SK-N-SH treated with all-trans-retinoic acid at 6 μM for 48 hours (cell line): ENCODE measurements at regions not wholly inside any gene's neighbourhood (a gene's known extent, or its start where the extent isn't known, plus 50 kb on each side); places are given as distances from the start of the nearest gene placed in this dataset.

Source experiments
- ATAC-seq: fragments of 200-7000 bp; cut with Tn5 transposase; 3 replicates; pipeline ENCODE4 v1.9.1; 2020; ENCODE audit warnings: mild to moderate bottlenecking, moderate library complexity
- ARNTL ChIP-seq: fragments of 450-650 bp; formaldehyde crosslinking; IDR thresholded peaks from 2 replicates; pipeline ENCODE4 v1.5.0; 2020; ENCODE audit warnings: low read depth, mild to moderate bottlenecking, moderate library complexity, borderline replicate concordance
- BACH2 ChIP-seq: fragments of 250-450 bp; sonication (Bioruptor Pico); IDR thresholded peaks from 2 replicates; pipeline ENCODE4 v1.9.0; 2021; ENCODE audit warnings: mild to moderate bottlenecking, borderline replicate concordance
- CREB5 ChIP-seq: fragments of 250-450 bp; sonication (Bioruptor Pico); IDR thresholded peaks from 2 replicates; pipeline ENCODE4 v1.5.1; 2020; ENCODE audit warnings: low read depth, mild to moderate bottlenecking, moderate library complexity
- CSDC2 ChIP-seq: fragments of 250-450 bp; sonication (Bioruptor Pico); IDR thresholded peaks from 2 replicates; pipeline ENCODE4 v1.5.0; 2020; ENCODE audit warnings: mild to moderate bottlenecking, moderate library complexity
- CSRNP3 ChIP-seq: fragments of 250-450 bp; sonication (Bioruptor Pico); IDR thresholded peaks from 2 replicates; pipeline ENCODE4 v1.5.1; 2021; ENCODE audit warnings: mild to moderate bottlenecking, moderate library complexity
- ESRRG ChIP-seq: fragments of 250-450 bp; sonication (Bioruptor Pico); IDR thresholded peaks from 2 replicates; pipeline ENCODE4 v1.6.1; 2021; ENCODE audit warnings: mild to moderate bottlenecking
- ISL1 ChIP-seq: fragments of 250-450 bp; sonication (Bioruptor Pico); IDR thresholded peaks from 2 replicates; pipeline ENCODE4 v2.1.2; 2022; ENCODE audit warnings: mild to moderate bottlenecking, moderate library complexity
- OSR1 ChIP-seq: fragments of 250-450 bp; sonication (Bioruptor Pico); IDR thresholded peaks from 2 replicates; pipeline ENCODE4 v1.8.0; 2022; ENCODE audit warnings: moderate library complexity, mild to moderate bottlenecking, inconsistent platforms
- PATZ1 ChIP-seq: fragments of 250-450 bp; sonication (Bioruptor Pico); IDR thresholded peaks from 2 replicates; pipeline ENCODE4 v1.8.0; 2020; ENCODE audit warnings: mild to moderate bottlenecking, moderate library complexity, borderline replicate concordance
- POU6F1 ChIP-seq: fragments of 250-450 bp; sonication (Bioruptor Pico); IDR thresholded peaks from 2 replicates; pipeline ENCODE4 v1.8.0; 2021; ENCODE audit warnings: low read depth, mild to moderate bottlenecking, moderate library complexity, borderline replicate concordance
- PPARA ChIP-seq: fragments of 250-450 bp; sonication (Bioruptor Pico); IDR thresholded peaks from 2 replicates; pipeline ENCODE4 v1.5.0; 2020; ENCODE audit warnings: mild to moderate bottlenecking, borderline replicate concordance
- RARB ChIP-seq: fragments of 250-450 bp; sonication (Bioruptor Pico); IDR thresholded peaks from 2 replicates; pipeline ENCODE4 v1.8.0; 2021; ENCODE audit warnings: mild to moderate bottlenecking, moderate library complexity
- SNAI2 ChIP-seq: fragments of 250-450 bp; sonication (Bioruptor Pico); IDR thresholded peaks from 2 replicates; pipeline ENCODE4 v1.5.0; 2020; ENCODE audit warnings: mild to moderate bottlenecking, moderate library complexity
- TCF4 ChIP-seq: fragments of 250-450 bp; sonication (Bioruptor Pico); IDR thresholded peaks from 2 replicates; pipeline ENCODE4 v1.8.0; 2021; ENCODE audit warnings: mild to moderate bottlenecking, moderate library complexity, borderline replicate concordance
- TOX ChIP-seq: fragments of 250-450 bp; sonication (Bioruptor Pico); IDR thresholded peaks from 2 replicates; pipeline ENCODE4 v1.8.0; 2021; ENCODE audit warnings: mild to moderate bottlenecking, moderate library complexity, borderline replicate concordance
- TSHZ2 ChIP-seq: fragments of 250-450 bp; sonication (Bioruptor Pico); IDR thresholded peaks from 2 replicates; pipeline ENCODE4 v1.5.0; 2020; ENCODE audit warnings: mild to moderate bottlenecking, moderate library complexity
- ZC3H10 ChIP-seq: fragments of 250-450 bp; sonication (Bioruptor Pico); IDR thresholded peaks from 2 replicates; pipeline ENCODE4 v1.5.1; 2021; ENCODE audit warnings: mild to moderate bottlenecking, moderate library complexity
- ZFP3 ChIP-seq: fragments of 250-450 bp; sonication (Bioruptor Pico); IDR thresholded peaks from 2 replicates; pipeline ENCODE4 v1.5.0; 2020; ENCODE audit warnings: mild to moderate bottlenecking, moderate library complexity
- ZFP30 ChIP-seq: fragments of 450-650 bp; formaldehyde crosslinking; IDR thresholded peaks from 2 replicates; pipeline ENCODE4 v1.5.0; 2022; ENCODE audit warnings: mild to moderate bottlenecking, moderate library complexity
- ZNF565 ChIP-seq: fragments of 450-650 bp; formaldehyde crosslinking; conservative IDR thresholded peaks from 2 replicates; pipeline ENCODE4 v1.5.0; 2020; ENCODE audit warnings: low read depth, mild to moderate bottlenecking, moderate library complexity
- ZNF70 ChIP-seq: fragments of 450-650 bp; formaldehyde crosslinking; IDR thresholded peaks from 2 replicates; pipeline ENCODE4 v1.5.0; 2020; ENCODE audit warnings: mild to moderate bottlenecking, moderate library complexity
- ZNF8 ChIP-seq: fragments of 450-650 bp; formaldehyde crosslinking; IDR thresholded peaks from 2 replicates; pipeline ENCODE4 v1.5.0; 2020; ENCODE audit warnings: mild to moderate bottlenecking, moderate library complexity

- TF ChIP-seq CREB5 (CRISPR knock-in tag) (no peak), ESRRG (CRISPR knock-in tag) (no peak), BACH2 (CRISPR knock-in tag) (no peak), ZFP3 (CRISPR knock-in tag) (no peak), PPARA (CRISPR knock-in tag) (no peak), TSHZ2 (CRISPR knock-in tag) (no peak), RARB (CRISPR knock-in tag) (no peak), TCF4 (CRISPR knock-in tag) (no peak)
- TF ChIP-seq, all 23 proteins: peak for 0
- no peak for ATAC-seq
Measured at GRCh38 chr10:34875061-34875460, 60.0 kb upstream of the PARD3 start.

GRCh38 chr10:34872820-34873219, 57.7 kb upstream of the PARD3 start:
- TF ChIP-seq BACH2 (CRISPR knock-in tag): no peak
- no peak for TF ChIP-seq ZNF565
- TF ChIP-seq SNAI2: no peak
- no peak for TF ChIP-seq TOX (CRISPR knock-in tag)
- no peak for TF ChIP-seq ZNF8 (CRISPR knock-in tag)
- TF ChIP-seq ISL1 (CRISPR knock-in tag): no peak
- TF ChIP-seq ARNTL (CRISPR knock-in tag): no peak
- no peak for TF ChIP-seq ZNF70 (CRISPR knock-in tag)
- TF ChIP-seq TSHZ2 (CRISPR knock-in tag): no peak
- no peak for TF ChIP-seq CSDC2 (CRISPR knock-in tag)
- no peak for TF ChIP-seq TCF4 (CRISPR knock-in tag)
- TF ChIP-seq ZFP30 (CRISPR knock-in tag): no peak
- TF ChIP-seq ZC3H10: no peak
- TF ChIP-seq PATZ1: no peak
- no peak for TF ChIP-seq ZFP3 (CRISPR knock-in tag)
- no peak for ATAC-seq

- no peak for TF ChIP-seq POU6F1 (CRISPR knock-in tag)
- no peak for TF ChIP-seq TCF4 (CRISPR knock-in tag)
- TF ChIP-seq ZNF70 (CRISPR knock-in tag): no peak
- TF ChIP-seq OSR1 (CRISPR knock-in tag): no peak
- TF ChIP-seq CSRNP3 (CRISPR knock-in tag): no peak
- no peak for TF ChIP-seq CREB5 (CRISPR knock-in tag)
- TF ChIP-seq ZNF8 (CRISPR knock-in tag): no peak
- no peak for ATAC-seq
Measured at GRCh38 chr10:34869135-34869836, 54.2 kb upstream of the PARD3 start.
